ENCODE measurements at regions not wholly inside any gene's neighbourhood (a gene's known extent, or its start where the extent isn't known, plus 50 kb on each side); places are given as distances from the start of the nearest gene placed in this dataset.
A peak's percentile ranks its signal among the peaks of the same experiment; 100 is the strongest.

DNA sequence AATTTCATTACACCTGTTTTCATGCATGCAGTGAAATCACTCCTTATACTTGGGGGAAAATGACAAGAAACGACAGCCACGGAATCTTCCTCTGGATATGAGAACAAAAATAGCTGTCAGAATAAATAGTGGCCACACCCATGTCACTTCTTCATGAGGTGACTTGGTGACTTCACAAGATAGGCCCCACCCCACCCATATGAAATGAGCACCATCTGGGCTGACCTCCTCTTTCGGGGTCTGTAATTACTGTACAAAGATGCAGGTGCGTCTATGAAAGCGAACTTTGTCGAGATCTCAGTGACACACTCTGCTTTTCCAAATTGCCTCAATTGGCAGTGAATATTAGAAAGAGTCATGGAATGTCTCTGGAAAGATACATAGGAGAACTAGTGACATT is 184.2 kb upstream of the CCN2 start:
- TF ChIP-seq, protein P1, sequence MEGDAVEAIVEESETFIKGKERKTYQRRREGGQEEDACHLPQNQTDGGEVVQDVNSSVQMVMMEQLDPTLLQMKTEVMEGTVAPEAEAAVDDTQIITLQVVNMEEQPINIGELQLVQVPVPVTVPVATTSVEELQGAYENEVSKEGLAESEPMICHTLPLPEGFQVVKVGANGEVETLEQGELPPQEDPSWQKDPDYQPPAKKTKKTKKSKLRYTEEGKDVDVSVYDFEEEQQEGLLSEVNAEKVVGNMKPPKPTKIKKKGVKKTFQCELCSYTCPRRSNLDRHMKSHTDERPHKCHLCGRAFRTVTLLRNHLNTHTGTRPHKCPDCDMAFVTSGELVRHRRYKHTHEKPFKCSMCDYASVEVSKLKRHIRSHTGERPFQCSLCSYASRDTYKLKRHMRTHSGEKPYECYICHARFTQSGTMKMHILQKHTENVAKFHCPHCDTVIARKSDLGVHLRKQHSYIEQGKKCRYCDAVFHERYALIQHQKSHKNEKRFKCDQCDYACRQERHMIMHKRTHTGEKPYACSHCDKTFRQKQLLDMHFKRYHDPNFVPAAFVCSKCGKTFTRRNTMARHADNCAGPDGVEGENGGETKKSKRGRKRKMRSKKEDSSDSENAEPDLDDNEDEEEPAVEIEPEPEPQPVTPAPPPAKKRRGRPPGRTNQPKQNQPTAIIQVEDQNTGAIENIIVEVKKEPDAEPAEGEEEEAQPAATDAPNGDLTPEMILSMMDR (IDR thresholded peaks at IDR 0.05): no peak
- DNase-seq (ENCODE audit: low spot score in 2 of 2): no peak
- intact Hi-C loops (cut with DNase I): no loop called here

DNA sequence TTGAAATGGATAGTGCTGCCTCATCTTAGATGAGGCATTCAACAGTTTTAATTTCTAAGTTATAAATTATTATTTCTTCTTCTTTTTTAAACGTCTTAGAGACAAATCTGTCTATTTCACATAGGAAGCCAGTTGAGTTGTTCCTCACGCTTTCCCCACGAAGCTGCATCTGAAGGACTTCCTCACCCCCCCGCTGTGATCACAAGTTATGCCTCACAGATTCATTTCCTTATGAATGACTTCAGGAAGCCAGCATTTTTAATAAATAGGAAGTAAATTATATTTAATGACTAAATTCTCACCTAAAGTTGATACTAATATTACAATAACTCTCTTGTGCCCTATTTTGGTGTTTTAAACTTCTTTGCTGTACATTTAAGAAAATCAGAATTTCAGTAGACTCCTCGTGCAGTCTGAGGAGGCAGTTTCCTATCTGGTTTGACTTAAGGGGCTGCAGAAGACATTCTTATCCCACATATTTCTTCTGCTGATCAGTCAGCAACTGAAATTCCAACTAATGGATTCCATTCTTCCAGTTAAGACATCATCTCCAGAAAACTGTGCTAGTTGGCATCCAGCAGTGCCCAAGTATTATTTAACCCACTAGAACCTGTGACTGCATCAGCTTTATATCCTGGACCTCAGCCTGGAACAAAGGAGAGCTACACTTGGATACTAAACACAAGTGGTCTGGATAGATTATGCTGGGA is 182.7 kb upstream of the CCN2 start:
- peak in 1 of 2 donors; percentile 70 for DNase-seq (ENCODE audit: low spot score in 2 of 2)
- peak overlapping the region; percentile 90 to 92 for H3K27ac ChIP-seq
- no peaks in the 10 kb centered on the region for H3K36me3 ChIP-seq
- H3K4me3 ChIP-seq: no peak overlapping the region
- TF ChIP-seq, protein P1 (IDR thresholded peaks at IDR 0.05): no peak
- intact Hi-C loops (cut with DNase I): loop anchor here (2.0 kb wide), 1 partner anchor 59 kb away; no protein-coding TSS in a partner anchor
- no peaks in the 10 kb centered on the region for H3K27me3 ChIP-seq
- no peaks in the 10 kb centered on the region for H3K9me3 ChIP-seq
- H3K4me1 ChIP-seq: peaks cover 23 to 32% of the 10 kb centered on the region in 2 donors

More for the DNA sequence above, 184.2 kb upstream of the CCN2 start:
- no peak overlapping the region for H3K4me3 ChIP-seq
- H3K27me3 ChIP-seq: no peaks in the 10 kb centered on the region
- H3K4me1 ChIP-seq: peaks cover 19 to 30% of the 10 kb centered on the region in 2 donors
- no peak overlapping the region for H3K27ac ChIP-seq
- H3K9me3 ChIP-seq: no peaks in the 10 kb centered on the region
- H3K36me3 ChIP-seq: no peaks in the 10 kb centered on the region

DNA sequence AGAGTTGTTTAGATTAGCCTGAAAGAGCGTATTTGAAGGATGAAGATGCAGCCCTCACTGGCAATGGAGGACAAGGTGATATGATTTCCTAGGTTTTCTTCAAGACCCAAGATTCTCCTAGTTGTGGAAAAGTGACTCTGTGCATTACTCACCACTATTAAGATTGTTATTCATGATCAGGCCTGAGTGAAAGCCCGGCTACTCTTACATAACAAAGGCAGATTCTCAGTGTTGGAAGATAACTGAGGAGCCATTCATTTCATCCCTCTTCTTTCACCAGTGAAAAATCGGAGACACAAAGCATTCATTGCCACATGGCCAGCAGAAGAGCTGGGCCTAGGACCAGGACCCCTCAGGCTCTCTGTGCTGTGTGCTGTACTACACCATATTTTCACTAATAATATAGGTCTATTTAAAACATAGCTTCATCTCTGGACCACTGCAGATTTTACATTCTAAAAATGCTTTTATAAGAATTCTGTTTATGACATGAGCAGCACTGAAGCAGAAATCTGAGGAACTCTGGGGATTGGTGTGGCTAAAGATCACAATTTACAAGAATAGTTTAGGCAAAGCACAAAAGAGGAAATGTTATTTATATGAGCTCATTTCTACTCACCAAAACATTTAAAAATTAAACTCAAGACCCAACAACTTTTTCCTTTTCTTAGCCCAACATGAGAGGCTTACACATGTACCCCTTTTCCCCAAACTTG is 181.9 kb upstream of the CCN2 start:
- Histone ChIP-seq H3K27me3 (no peaks in the 10 kb centered on the region), H3K4me1 (peaks cover 23 to 32% of the 10 kb centered on the region in 2 donors), H3K9me3 (no peaks in the 10 kb centered on the region), H3K27ac (peak overlapping the region; percentile 90 to 92), H3K4me3 (peak overlapping the region in 1 of 2 donors; percentile 10), H3K36me3 (no peaks in the 10 kb centered on the region)
- no peak for DNase-seq (ENCODE audit: low spot score in 2 of 2)
- intact Hi-C loops (cut with DNase I): loop anchor here (2.0 kb wide), 1 partner anchor 60 kb away; no protein-coding TSS in a partner anchor
- TF ChIP-seq, protein P1 (IDR thresholded peaks at IDR 0.05): no peak

DNA sequence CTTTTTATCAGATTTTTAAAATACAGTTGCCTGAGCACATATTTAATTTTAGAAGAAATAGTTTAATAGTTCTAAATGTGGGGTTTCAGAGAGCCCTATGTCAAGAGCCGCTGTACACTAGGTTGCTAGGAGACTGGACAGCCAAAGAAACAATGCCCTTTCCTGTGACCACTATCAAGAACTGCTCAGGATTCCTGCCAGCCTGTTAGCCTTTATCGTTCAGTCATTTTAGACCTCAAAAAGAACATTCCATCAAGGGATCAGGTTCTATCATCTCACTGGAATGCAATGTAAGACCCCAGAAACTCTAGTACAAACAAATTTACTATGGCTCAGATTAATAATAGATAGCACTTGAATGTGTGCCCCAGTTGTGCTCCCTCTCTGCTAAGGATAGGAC is 181.2 kb upstream of the CCN2 start:
- TF ChIP-seq, protein P1 (IDR thresholded peaks at IDR 0.05): no peak
- H3K27me3 ChIP-seq: no peaks in the 10 kb centered on the region
- H3K4me1 ChIP-seq: peaks cover 23 to 32% of the 10 kb centered on the region in 2 donors
- no peaks in the 10 kb centered on the region for H3K9me3 ChIP-seq
- H3K36me3 ChIP-seq: no peaks in the 10 kb centered on the region
- no peak overlapping the region for H3K4me3 ChIP-seq
- DNase-seq (ENCODE audit: low spot score in 2 of 2): peak in 1 of 2 donors; percentile 70
- intact Hi-C loops (cut with DNase I): loop anchor here (2.0 kb wide), 1 partner anchor 60 kb away; no protein-coding TSS in a partner anchor
- H3K27ac ChIP-seq: peak overlapping the region; percentile 90 to 92

DNA sequence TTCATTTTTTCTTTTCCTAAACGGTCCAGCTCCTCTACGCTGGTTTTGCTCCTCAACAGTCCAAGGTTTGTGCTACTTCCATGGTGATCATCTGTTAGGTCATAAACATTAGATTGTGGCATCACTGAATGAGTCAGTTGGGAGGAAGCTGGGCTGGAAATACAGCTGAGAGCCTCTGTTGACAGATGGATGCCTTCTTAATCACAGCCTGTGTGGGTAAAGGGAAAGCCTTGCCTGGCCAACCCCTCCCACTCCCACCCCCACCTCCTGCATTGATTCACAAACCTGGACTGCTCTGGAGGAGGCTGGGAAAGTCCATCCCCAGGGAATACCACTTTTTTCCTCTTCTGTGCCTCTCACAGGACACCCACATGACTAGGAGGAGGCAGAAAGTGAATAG is 180.6 kb upstream of the CCN2 start:
- Histone ChIP-seq H3K27me3 (no peaks in the 10 kb centered on the region), H3K36me3 (no peaks in the 10 kb centered on the region), H3K4me3 (peak overlapping the region; percentile 19 to 38), H3K9me3 (no peaks in the 10 kb centered on the region), H3K4me1 (peaks cover 23 to 32% of the 10 kb centered on the region in 2 donors), H3K27ac (peak overlapping the region; percentile 90 to 92)
- intact Hi-C loops (cut with DNase I): loop anchor here (1.0 to 2.0 kb wide), 5 partner anchors 17 to 181 kb away; partner anchors contain the start of gene CCN2
- TF ChIP-seq, protein P1 (IDR thresholded peaks at IDR 0.05): no peak
- DNase-seq (ENCODE audit: low spot score in 2 of 2): peak; percentile 33 to 93

Measured in ascending aorta (tissue), 2 donors.